Testis (tissue), 2 donors: ENCODE measurements at regions not wholly inside any gene's neighbourhood (a gene's known extent, or its start where the extent isn't known, plus 50 kb on each side); places are given as distances from the start of the nearest gene placed in this dataset.

Source experiments
- DNase-seq: peaks from one replicate; pipeline ENCODE4 v3.0.0-alpha.2; 2019
- H3K27ac ChIP-seq, 2 donors: fragments of 200-600 bp; sonication (generic); one replicate each; pipeline ENCODE4 v1.5.1; 2019
- H3K27me3 ChIP-seq: fragments of 200-600 bp; sonication (generic); one replicate; pipeline ENCODE4 v1.5.1; 2019
- H3K36me3 ChIP-seq: fragments of 200-600 bp; sonication (generic); one replicate; pipeline ENCODE4 v1.5.1; 2017; ENCODE audit warnings: low read depth; ENCODE audit errors: missing control alignments
- H3K4me1 ChIP-seq: fragments of 200-600 bp; sonication (generic); one replicate; pipeline ENCODE4 v1.5.1; 2019
- H3K4me3 ChIP-seq, 2 donors: fragments of 200-600 bp; sonication (generic); one replicate each; pipeline ENCODE4 v1.5.1; 2017 to 2019
- H3K9me3 ChIP-seq: fragments of 200-600 bp; sonication (generic); one replicate; pipeline ENCODE4 v1.5.1; 2017
- CTCF ChIP-seq, 3 experiments: fragments of 450-650 bp in 2 of 3; fragments of 200-600 bp in 1 of 3; sonication (generic) in 1 of 3; IDR thresholded peaks; one replicate each; pipeline ENCODE4 v1.5.1; 2016 to 2019; ENCODE audit warnings: antibody characterized with exemption in 3 of 3, mild to moderate bottlenecking in 2 of 3, moderate library complexity in 1 of 3
- POLR2A ChIP-seq: fragments of 450-650 bp; IDR thresholded peaks from one replicate; pipeline ENCODE4 v1.6.1; 2017; ENCODE audit warnings: antibody characterized with exemption, mild to moderate bottlenecking, moderate library complexity
- WGBS, 2 donors: methylation state at CpG; one replicate each; pipeline ENCODE4 v1.1.5; 2018; 5-methylcytosine and 5-hydroxymethylcytosine counted together
- intact Hi-C: fragments of 100-400 bp; cut with DNase I; formaldehyde crosslinking; loops from one replicate; pipeline ENCODE4 v1.15.1; 2023; ENCODE audit warnings: low total_unique reads

GRCh38 chr7:24466168-24466768 is 107.0 kb upstream of the PALS2 start:
- no peak for DNase-seq
- H3K27ac ChIP-seq: no peak overlapping the region
- TF ChIP-seq CTCF (IDR thresholded peaks at IDR 0.05) (no peak), POLR2A (no peak)
- no peaks in the 10 kb centered on the region for H3K36me3 ChIP-seq
- no peaks in the 10 kb centered on the region for H3K4me1 ChIP-seq
- no peaks in the 10 kb centered on the region for H3K27me3 ChIP-seq
- 53 to 55% methylated on average over 3 of the region's 3 CpGs for WGBS, 2 donors
- intact Hi-C loops: no loop called here
- H3K9me3 ChIP-seq: no peaks in the 10 kb centered on the region
- no peak overlapping the region for H3K4me3 ChIP-seq

DNA sequence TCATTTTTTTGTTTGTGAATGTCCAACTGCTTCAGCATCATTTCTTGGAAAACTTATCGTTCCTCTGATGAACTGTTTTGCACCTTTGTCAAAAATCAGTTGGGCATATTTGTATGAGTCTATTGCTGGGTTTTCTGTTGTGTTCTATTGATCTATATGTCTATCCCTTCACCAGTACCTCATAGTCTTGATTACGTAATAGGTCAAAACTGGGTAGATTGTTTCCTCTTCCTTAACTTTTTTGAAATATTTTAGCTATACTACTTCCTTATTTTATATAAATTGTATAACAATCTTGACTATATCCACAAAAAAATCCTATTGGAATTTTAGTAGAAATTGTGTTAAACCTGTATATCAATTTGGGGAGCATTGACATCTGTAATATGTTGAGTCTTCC is 104.1 kb upstream of the PALS2 start:
- Histone ChIP-seq H3K27ac (no peak overlapping the region), H3K27me3 (no peaks in the 10 kb centered on the region), H3K36me3 (no peaks in the 10 kb centered on the region), H3K9me3 (no peaks in the 10 kb centered on the region), H3K4me3 (no peak overlapping the region), H3K4me1 (no peaks in the 10 kb centered on the region)
- 91 to 93% methylated on average over 2 of the region's 2 CpGs for WGBS, 2 donors
- intact Hi-C loops: no loop called here
- no peak for DNase-seq
- TF ChIP-seq POLR2A (no peak), CTCF (IDR thresholded peaks at IDR 0.05) (no peak)

- Histone ChIP-seq H3K4me3 (no peak overlapping the region), H3K27ac (no peak overlapping the region), H3K9me3 (no peaks in the 10 kb centered on the region), H3K4me1 (no peaks in the 10 kb centered on the region), H3K27me3 (no peaks in the 10 kb centered on the region), H3K36me3 (no peaks in the 10 kb centered on the region)
- no peak for TF ChIP-seq POLR2A
- DNase-seq: no peak
- intact Hi-C loops: no loop called here
- WGBS, 2 donors: 96 to 100% methylated on average over 1 of the region's 1 CpG
Observed at GRCh38 chr7:24472093-24472492, 101.2 kb upstream of the PALS2 start.

- H3K4me3 ChIP-seq: no peak overlapping the region
- no peak overlapping the region for H3K27ac ChIP-seq
- peaks cover 3% of the 10 kb centered on the region for H3K4me1 ChIP-seq
- 67 to 81% methylated on average over 8 of the region's 8 CpGs for WGBS, 2 donors
- no peak for DNase-seq
- H3K27me3 ChIP-seq: no peaks in the 10 kb centered on the region
- intact Hi-C loops: no loop called here
- H3K36me3 ChIP-seq: no peaks in the 10 kb centered on the region
- no peak for TF ChIP-seq POLR2A
- no peak for TF ChIP-seq CTCF (IDR thresholded peaks at IDR 0.05)
- H3K9me3 ChIP-seq: no peaks in the 10 kb centered on the region
Observed at GRCh38 chr7:24475166-24475961, 97.9 kb upstream of the PALS2 start.

DNA sequence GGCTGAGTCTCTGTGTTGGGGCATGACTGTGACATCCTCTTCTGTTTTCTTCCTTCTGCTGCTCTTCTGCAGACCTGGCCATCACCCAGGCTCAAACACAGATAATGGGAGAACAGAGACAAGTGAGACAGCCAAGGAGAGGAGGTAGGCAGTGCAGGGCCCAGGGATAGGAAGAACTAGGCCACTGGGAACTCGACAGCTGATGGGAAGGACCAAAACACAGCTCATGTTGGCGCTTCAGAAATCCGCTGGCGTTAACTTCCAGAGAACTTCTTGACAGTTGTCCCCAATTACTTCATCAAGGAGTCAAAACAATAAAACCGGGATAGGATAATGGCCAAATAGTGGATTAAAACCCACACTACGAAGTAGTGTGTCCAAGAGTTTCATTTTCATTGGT is 97.0 kb upstream of the PALS2 start:
- Histone ChIP-seq H3K4me1 (peaks cover 3% of the 10 kb centered on the region), H3K36me3 (no peaks in the 10 kb centered on the region), H3K9me3 (no peaks in the 10 kb centered on the region), H3K27me3 (no peaks in the 10 kb centered on the region), H3K4me3 (no peak overlapping the region), H3K27ac (no peak overlapping the region)
- no peak for DNase-seq
- intact Hi-C loops: no loop called here
- 84 to 86% methylated on average over 6 of the region's 6 CpGs for WGBS, 2 donors
- TF ChIP-seq POLR2A (no peak), CTCF (IDR thresholded peaks at IDR 0.05) (no peak)
